ENCODE measurements at regions not wholly inside any gene's neighbourhood (a gene's known extent, or its start where the extent isn't known, plus 50 kb on each side); places are given as distances from the start of the nearest gene placed in this dataset.

- Mint-ChIP-seq H3K27ac (ENCODE audit: unreplicated experiment) (no peak overlapping the region), H3K9me3 (ENCODE audit: unreplicated experiment) (no peaks in the 10 kb centered on the region), H3K27me3 (ENCODE audit: low read depth, unreplicated experiment) (peaks cover 12% of the 10 kb centered on the region), H3K4me3 (ENCODE audit: unreplicated experiment) (no peak overlapping the region), H3K36me3 (ENCODE audit: low read depth, unreplicated experiment) (no peaks in the 10 kb centered on the region), H3K4me1 (ENCODE audit: low read depth, unreplicated experiment) (peaks cover 6% of the 10 kb centered on the region)
- FAIRE-seq (no peak), DNase-seq (ENCODE audit: low read depth) (no peak)
- H4K20me1 ChIP-seq (ENCODE audit: insufficient read depth, low read length) = no peaks in the 10 kb centered on the region
- no peak overlapping the region for H3K27ac ChIP-seq (ENCODE audit: low read depth, low read length)
- TF ChIP-seq EZH2 (IDR thresholded peaks at IDR 0.05; ENCODE audit: insufficient read depth, low read length) (no peak), CTCF (IDR thresholded peaks at IDR 0.05; ENCODE audit: insufficient read depth, low read depth, low read length) (no peak)
- H3K9ac ChIP-seq (ENCODE audit: low read length) = no peak overlapping the region
- H3K4me1 ChIP-seq (ENCODE audit: insufficient read depth, low read length) = no peaks in the 10 kb centered on the region
- no peak overlapping the region for H3K4me3 ChIP-seq (ENCODE audit: insufficient read depth, low read depth, low read length)
- H3K27me3 ChIP-seq (ENCODE audit: insufficient read depth, low read length) = peaks cover 10% of the 10 kb centered on the region
- no peaks in the 10 kb centered on the region for H3K36me3 ChIP-seq (ENCODE audit: insufficient read depth, low read length)
- no peak overlapping the region for H3K4me2 ChIP-seq (ENCODE audit: low read length)
- no peaks in the 10 kb centered on the region for H3K79me2 ChIP-seq (ENCODE audit: insufficient read depth, low read length)
- H3K9me3 ChIP-seq (ENCODE audit: insufficient read depth, low read depth, low read length) = no peaks in the 10 kb centered on the region
- no peak overlapping the region for H2AFZ ChIP-seq (ENCODE audit: low read depth, low read length)
Observed at GRCh38 chr9:84107081-84107480, 126.5 kb downstream of the RMI1 start.

- Mint-ChIP-seq H3K4me1 (ENCODE audit: low read depth, unreplicated experiment) (peaks cover 6% of the 10 kb centered on the region), H3K4me3 (ENCODE audit: unreplicated experiment) (no peak overlapping the region), H3K36me3 (ENCODE audit: low read depth, unreplicated experiment) (no peaks in the 10 kb centered on the region), H3K27ac (ENCODE audit: unreplicated experiment) (no peak overlapping the region), H3K27me3 (ENCODE audit: low read depth, unreplicated experiment) (peaks cover 10% of the 10 kb centered on the region), H3K9me3 (ENCODE audit: unreplicated experiment) (no peaks in the 10 kb centered on the region)
- no peaks in the 10 kb centered on the region for H3K36me3 ChIP-seq (ENCODE audit: insufficient read depth, low read length)
- DNase-seq (ENCODE audit: low read depth) (no peak), FAIRE-seq (no peak)
- H3K4me1 ChIP-seq (ENCODE audit: insufficient read depth, low read length) = no peaks in the 10 kb centered on the region
- no peak overlapping the region for H3K9ac ChIP-seq (ENCODE audit: low read length)
- no peak overlapping the region for H3K27ac ChIP-seq (ENCODE audit: low read depth, low read length)
- H3K79me2 ChIP-seq (ENCODE audit: insufficient read depth, low read length) = no peaks in the 10 kb centered on the region
- H3K27me3 ChIP-seq (ENCODE audit: insufficient read depth, low read length) = peaks cover 8% of the 10 kb centered on the region
- H3K4me3 ChIP-seq (ENCODE audit: insufficient read depth, low read depth, low read length) = no peak overlapping the region
- no peak for TF ChIP-seq CTCF (IDR thresholded peaks at IDR 0.05; ENCODE audit: insufficient read depth, low read depth, low read length)
- no peak for TF ChIP-seq EZH2 (IDR thresholded peaks at IDR 0.05; ENCODE audit: insufficient read depth, low read length)
- no peak overlapping the region for H3K4me2 ChIP-seq (ENCODE audit: low read length)
- no peaks in the 10 kb centered on the region for H3K9me3 ChIP-seq (ENCODE audit: insufficient read depth, low read depth, low read length)
- H4K20me1 ChIP-seq (ENCODE audit: insufficient read depth, low read length) = no peaks in the 10 kb centered on the region
- no peak overlapping the region for H2AFZ ChIP-seq (ENCODE audit: low read depth, low read length)
Observed at GRCh38 chr9:84107995-84108394, 127.4 kb downstream of the RMI1 start.

- Mint-ChIP-seq H3K4me1 (ENCODE audit: low read depth, unreplicated experiment) (peaks cover 6% of the 10 kb centered on the region), H3K27me3 (ENCODE audit: low read depth, unreplicated experiment) (peaks cover 10% of the 10 kb centered on the region), H3K4me3 (ENCODE audit: unreplicated experiment) (no peak overlapping the region), H3K36me3 (ENCODE audit: low read depth, unreplicated experiment) (no peaks in the 10 kb centered on the region), H3K27ac (ENCODE audit: unreplicated experiment) (peak overlapping the region; percentile 50), H3K9me3 (ENCODE audit: unreplicated experiment) (peaks cover 4% of the 10 kb centered on the region)
- H3K27me3 ChIP-seq (ENCODE audit: insufficient read depth, low read length) = peaks cover 2% of the 10 kb centered on the region
- no peak overlapping the region for H3K27ac ChIP-seq (ENCODE audit: low read depth, low read length)
- no peak overlapping the region for H3K4me2 ChIP-seq (ENCODE audit: low read length)
- no peaks in the 10 kb centered on the region for H3K4me1 ChIP-seq (ENCODE audit: insufficient read depth, low read length)
- H2AFZ ChIP-seq (ENCODE audit: low read depth, low read length) = no peak overlapping the region
- no peaks in the 10 kb centered on the region for H3K79me2 ChIP-seq (ENCODE audit: insufficient read depth, low read length)
- no peaks in the 10 kb centered on the region for H3K9me3 ChIP-seq (ENCODE audit: insufficient read depth, low read depth, low read length)
- no peak overlapping the region for H3K4me3 ChIP-seq (ENCODE audit: insufficient read depth, low read depth, low read length)
- no peaks in the 10 kb centered on the region for H4K20me1 ChIP-seq (ENCODE audit: insufficient read depth, low read length)
- FAIRE-seq (no peak), DNase-seq (ENCODE audit: low read depth) (peak; percentile 6)
- H3K36me3 ChIP-seq (ENCODE audit: insufficient read depth, low read length) = no peaks in the 10 kb centered on the region
- H3K9ac ChIP-seq (ENCODE audit: low read length) = no peak overlapping the region
- no peak for TF ChIP-seq CTCF (IDR thresholded peaks at IDR 0.05; ENCODE audit: insufficient read depth, low read depth, low read length)
- no peak for TF ChIP-seq EZH2 (IDR thresholded peaks at IDR 0.05; ENCODE audit: insufficient read depth, low read length)
Observed at GRCh38 chr9:84111726-84112125, 131.1 kb downstream of the RMI1 start.

Data from astrocyte (in vitro differentiated cells and primary cell).